Cardiac muscle cell (in vitro differentiated cells and primary cell): ENCODE measurements at regions not wholly inside any gene's neighbourhood (a gene's known extent, or its start where the extent isn't known, plus 50 kb on each side); places are given as distances from the start of the nearest gene placed in this dataset.

Source experiments
- DNase-seq, 2 donors: peaks; one replicate each; pipeline versions ENCODE4 v3.0.0 to v3.0.0-alpha.2; 2010 to 2017; ENCODE audit warnings: low read depth in 1 of 2, low spot score in 1 of 2
- H3K27ac ChIP-seq: fragments of 200-600 bp; sonication (generic); 2 replicates; pipeline ENCODE4 v1.5.1; 2016
- H3K27me3 ChIP-seq: fragments of 200-600 bp; sonication (generic); 2 replicates; pipeline ENCODE4 v1.6.0; 2016; ENCODE audit warnings: control low read depth
- H3K36me3 ChIP-seq: fragments of 200-600 bp; sonication (generic); 2 replicates; pipeline ENCODE4 v1.5.1; 2016; ENCODE audit warnings: control low read depth
- H3K4me1 ChIP-seq: fragments of 200-600 bp; sonication (generic); 2 replicates; pipeline ENCODE4 v1.8.1; 2017; ENCODE audit warnings: low read depth, mild to moderate bottlenecking, mixed run types
- H3K4me3 ChIP-seq: fragments of 200-600 bp; sonication (generic); 2 replicates; pipeline ENCODE4 v1.5.1; 2016; ENCODE audit warnings: mild to moderate bottlenecking
- H3K9me3 ChIP-seq: fragments of 200-600 bp; sonication (generic); 2 replicates; pipeline ENCODE4 v1.5.1; 2017; ENCODE audit warnings: low read depth, mild to moderate bottlenecking, control low read depth
- TF ChIP-seq, protein P1 (sequence below): IDR thresholded peaks from 2 replicates; pipeline ENCODE4 v1.5.1; 2012; ENCODE audit warnings: low read depth, mild to moderate bottlenecking, low read length

DNA sequence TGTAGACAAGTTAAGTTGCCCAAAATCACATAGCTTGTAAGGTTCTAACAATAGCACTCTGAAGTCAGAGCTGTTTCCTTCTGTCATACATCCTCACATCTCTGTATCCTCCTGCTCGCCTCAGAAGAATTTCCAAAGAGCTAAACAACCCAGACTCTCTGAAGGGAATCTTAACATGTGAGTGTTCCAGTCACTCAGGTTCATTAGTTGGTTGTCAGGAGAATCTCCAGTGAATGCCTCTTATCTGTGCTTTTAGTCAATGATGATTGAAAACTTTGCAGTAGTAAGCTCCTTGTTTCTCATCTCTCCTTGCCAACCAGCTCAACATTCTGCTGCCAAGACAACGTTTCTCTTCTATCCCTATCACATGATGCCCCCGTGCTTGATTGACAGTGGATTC, 195.5 kb downstream of the C11orf91 start:
- no peaks in the 10 kb centered on the region for H3K9me3 ChIP-seq
- DNase-seq = no peak
- H3K27me3 ChIP-seq = no peaks in the 10 kb centered on the region
- H3K4me1 ChIP-seq = no peaks in the 10 kb centered on the region
- no peak overlapping the region for H3K27ac ChIP-seq
- H3K4me3 ChIP-seq = no peak overlapping the region
- TF ChIP-seq, protein P1, sequence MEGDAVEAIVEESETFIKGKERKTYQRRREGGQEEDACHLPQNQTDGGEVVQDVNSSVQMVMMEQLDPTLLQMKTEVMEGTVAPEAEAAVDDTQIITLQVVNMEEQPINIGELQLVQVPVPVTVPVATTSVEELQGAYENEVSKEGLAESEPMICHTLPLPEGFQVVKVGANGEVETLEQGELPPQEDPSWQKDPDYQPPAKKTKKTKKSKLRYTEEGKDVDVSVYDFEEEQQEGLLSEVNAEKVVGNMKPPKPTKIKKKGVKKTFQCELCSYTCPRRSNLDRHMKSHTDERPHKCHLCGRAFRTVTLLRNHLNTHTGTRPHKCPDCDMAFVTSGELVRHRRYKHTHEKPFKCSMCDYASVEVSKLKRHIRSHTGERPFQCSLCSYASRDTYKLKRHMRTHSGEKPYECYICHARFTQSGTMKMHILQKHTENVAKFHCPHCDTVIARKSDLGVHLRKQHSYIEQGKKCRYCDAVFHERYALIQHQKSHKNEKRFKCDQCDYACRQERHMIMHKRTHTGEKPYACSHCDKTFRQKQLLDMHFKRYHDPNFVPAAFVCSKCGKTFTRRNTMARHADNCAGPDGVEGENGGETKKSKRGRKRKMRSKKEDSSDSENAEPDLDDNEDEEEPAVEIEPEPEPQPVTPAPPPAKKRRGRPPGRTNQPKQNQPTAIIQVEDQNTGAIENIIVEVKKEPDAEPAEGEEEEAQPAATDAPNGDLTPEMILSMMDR = no peak
- H3K36me3 ChIP-seq = no peaks in the 10 kb centered on the region

DNA sequence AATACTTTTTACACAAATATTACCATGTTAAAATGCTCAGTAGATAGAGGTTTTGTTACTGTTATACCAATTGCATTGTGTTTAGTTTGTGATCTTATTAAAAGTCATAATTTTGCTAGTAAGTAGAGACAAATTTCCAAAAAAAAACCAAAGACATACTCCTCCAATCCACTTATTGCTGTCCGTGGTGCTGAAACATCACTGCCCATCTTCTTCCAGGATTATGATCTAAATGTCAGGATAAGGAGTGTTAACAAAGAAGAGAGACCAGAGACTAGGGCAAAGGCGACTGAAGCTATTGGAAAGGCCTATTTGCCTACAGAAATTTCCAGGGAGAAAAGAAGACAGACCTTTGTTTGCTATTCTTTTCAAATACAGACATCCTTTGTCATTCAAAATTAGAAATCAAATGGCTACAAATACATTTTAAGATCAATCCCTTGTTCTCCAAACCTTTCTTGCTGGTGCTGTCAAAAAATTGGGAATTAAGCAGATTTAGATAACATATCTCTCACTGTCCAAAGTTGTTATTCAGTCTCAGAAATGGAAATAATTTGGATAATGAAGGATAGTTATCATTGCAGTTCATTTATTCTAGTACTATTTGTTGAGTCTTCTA, 199.7 kb downstream of the C11orf91 start:
- Histone ChIP-seq H3K9me3 (no peaks in the 10 kb centered on the region), H3K36me3 (no peaks in the 10 kb centered on the region), H3K4me1 (no peaks in the 10 kb centered on the region), H3K4me3 (no peak overlapping the region), H3K27me3 (no peaks in the 10 kb centered on the region), H3K27ac (no peak overlapping the region)
- DNase-seq = peak; percentile 60 to 76
- TF ChIP-seq, protein P1 = no peak

DNA sequence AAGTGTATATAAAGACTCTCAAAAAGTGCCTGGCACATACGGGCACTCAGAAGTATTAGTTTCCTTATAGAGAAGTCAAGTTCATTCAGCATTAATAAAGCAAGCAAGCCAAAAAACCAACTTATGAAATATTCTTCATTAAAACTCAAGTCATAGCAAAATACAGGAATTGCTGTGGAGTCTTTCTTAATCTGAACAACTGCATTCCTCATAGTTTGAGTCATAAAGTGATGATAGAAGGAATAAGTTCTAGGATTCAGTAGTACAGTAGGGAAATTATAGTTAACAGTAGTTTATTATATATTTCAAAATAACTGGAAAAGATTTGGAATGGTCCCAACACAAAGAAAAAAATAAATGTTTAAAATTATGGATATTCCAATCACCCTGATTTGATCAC, 200.3 kb downstream of the C11orf91 start:
- H3K9me3 ChIP-seq = no peaks in the 10 kb centered on the region
- no peak overlapping the region for H3K27ac ChIP-seq
- H3K4me1 ChIP-seq = no peaks in the 10 kb centered on the region
- no peak overlapping the region for H3K4me3 ChIP-seq
- TF ChIP-seq, protein P1 = no peak
- no peaks in the 10 kb centered on the region for H3K36me3 ChIP-seq
- no peaks in the 10 kb centered on the region for H3K27me3 ChIP-seq
- peak in 1 of 2 donors; percentile 14 for DNase-seq

DNA sequence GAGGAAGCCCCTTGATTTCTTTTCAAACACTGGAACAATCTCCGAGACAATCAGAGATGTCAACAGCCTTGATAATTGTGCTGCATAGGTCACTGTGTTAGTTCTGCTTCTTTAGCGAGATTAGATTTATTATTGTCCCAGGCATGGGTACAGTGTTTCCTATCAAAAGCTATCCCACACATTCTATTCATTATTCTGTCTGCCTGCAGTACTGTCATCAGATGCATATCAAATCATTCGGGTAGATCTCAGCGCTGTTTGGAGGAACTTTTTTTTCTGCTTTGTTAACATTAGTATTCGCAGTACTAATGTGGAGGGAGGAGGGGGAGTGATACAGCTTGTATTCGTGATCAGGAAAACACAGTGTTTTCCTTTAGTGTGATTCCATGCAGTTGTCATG, 208.0 kb downstream of the C11orf91 start:
- Histone ChIP-seq H3K4me3 (no peak overlapping the region), H3K27me3 (no peaks in the 10 kb centered on the region), H3K4me1 (no peaks in the 10 kb centered on the region), H3K9me3 (no peaks in the 10 kb centered on the region), H3K27ac (no peak overlapping the region), H3K36me3 (no peaks in the 10 kb centered on the region)
- TF ChIP-seq, protein P1 = no peak
- no peak for DNase-seq

DNA sequence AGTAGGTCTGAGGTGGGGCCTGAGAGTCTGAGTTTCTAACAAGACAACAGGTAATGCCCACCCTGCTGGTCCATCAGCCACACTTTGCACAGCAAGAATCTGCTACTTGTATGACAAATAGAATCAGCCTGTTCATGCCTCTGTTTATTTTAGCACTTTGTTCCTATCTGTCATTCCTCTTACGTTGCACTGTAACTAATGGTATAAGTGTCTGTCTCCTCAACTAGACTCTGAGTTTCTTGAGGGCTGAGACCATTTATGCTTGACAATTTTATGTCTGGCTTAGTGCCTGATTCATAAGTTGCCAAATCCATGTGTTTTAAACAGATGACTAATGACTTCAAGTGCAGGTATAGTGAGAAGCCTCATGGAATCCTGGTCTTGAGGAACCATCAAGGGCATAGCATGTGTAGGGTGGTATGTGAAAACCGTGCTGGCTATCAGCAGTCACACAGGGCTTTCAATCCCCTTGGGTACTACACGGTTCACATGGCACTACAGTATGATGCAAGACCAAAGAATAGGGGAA, 209.7 kb downstream of the C11orf91 start:
- no peaks in the 10 kb centered on the region for H3K27me3 ChIP-seq
- no peak overlapping the region for H3K27ac ChIP-seq
- TF ChIP-seq, protein P1 = no peak
- no peak overlapping the region for H3K4me3 ChIP-seq
- H3K9me3 ChIP-seq = no peaks in the 10 kb centered on the region
- H3K36me3 ChIP-seq = no peaks in the 10 kb centered on the region
- no peak for DNase-seq
- no peaks in the 10 kb centered on the region for H3K4me1 ChIP-seq
